ENCODE measurements at regions not wholly inside any gene's neighbourhood (a gene's known extent, or its start where the extent isn't known, plus 50 kb on each side); places are given as distances from the start of the nearest gene placed in this dataset.

DNA sequence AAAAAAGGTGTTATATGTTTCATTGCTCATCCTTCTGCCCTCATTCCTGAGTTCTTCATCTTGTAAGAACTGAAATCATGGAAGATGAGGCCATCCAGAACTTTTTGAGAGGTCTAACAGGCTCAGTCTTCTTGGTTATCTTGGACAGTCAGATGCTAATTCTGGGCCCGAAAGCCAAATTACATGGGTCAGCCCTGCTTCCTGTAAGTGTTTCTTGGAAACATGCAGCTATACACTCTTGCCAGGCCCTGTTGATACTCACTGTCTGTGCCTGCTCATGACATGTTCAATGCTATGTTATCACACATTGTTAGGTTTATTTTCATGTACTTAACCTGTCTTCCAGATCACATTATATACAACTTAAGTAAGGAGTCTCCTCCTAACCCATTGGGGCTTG is 542.5 kb downstream of the NUF2 start:
- Histone ChIP-seq H3K4me2 (ENCODE audit: low read length) (no peak overlapping the region), H3K9ac (ENCODE audit: low read length) (no peak overlapping the region), H3K79me2 (ENCODE audit: low read length) (no peaks in the 10 kb centered on the region), H3K36me3 (replicated peaks; ENCODE audit: low read depth, low read length) (no peaks in the 10 kb centered on the region), H4K20me1 (ENCODE audit: insufficient read depth, low read length) (no peaks in the 10 kb centered on the region), H3K4me3 (ENCODE audit: low read length) (no peak overlapping the region), H3K27me3 (ENCODE audit: low read depth, low read length) (no peaks in the 10 kb centered on the region), H3K4me1 (ENCODE audit: low read length) (no peaks in the 10 kb centered on the region), H3K27ac (ENCODE audit: low read length) (no peak overlapping the region), H2AFZ (ENCODE audit: low read depth, low read length) (no peak overlapping the region), H3K9me3 (ENCODE audit: insufficient read depth, low read length) (no peaks in the 10 kb centered on the region)
- no peak for TF ChIP-seq EZH2phosphoT487 (IDR thresholded peaks at IDR 0.05; ENCODE audit: low read depth)
- TF ChIP-seq, protein P1, sequence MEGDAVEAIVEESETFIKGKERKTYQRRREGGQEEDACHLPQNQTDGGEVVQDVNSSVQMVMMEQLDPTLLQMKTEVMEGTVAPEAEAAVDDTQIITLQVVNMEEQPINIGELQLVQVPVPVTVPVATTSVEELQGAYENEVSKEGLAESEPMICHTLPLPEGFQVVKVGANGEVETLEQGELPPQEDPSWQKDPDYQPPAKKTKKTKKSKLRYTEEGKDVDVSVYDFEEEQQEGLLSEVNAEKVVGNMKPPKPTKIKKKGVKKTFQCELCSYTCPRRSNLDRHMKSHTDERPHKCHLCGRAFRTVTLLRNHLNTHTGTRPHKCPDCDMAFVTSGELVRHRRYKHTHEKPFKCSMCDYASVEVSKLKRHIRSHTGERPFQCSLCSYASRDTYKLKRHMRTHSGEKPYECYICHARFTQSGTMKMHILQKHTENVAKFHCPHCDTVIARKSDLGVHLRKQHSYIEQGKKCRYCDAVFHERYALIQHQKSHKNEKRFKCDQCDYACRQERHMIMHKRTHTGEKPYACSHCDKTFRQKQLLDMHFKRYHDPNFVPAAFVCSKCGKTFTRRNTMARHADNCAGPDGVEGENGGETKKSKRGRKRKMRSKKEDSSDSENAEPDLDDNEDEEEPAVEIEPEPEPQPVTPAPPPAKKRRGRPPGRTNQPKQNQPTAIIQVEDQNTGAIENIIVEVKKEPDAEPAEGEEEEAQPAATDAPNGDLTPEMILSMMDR (IDR thresholded peaks at IDR 0.05; ENCODE audit: low read depth, low read length): no peak

DNA sequence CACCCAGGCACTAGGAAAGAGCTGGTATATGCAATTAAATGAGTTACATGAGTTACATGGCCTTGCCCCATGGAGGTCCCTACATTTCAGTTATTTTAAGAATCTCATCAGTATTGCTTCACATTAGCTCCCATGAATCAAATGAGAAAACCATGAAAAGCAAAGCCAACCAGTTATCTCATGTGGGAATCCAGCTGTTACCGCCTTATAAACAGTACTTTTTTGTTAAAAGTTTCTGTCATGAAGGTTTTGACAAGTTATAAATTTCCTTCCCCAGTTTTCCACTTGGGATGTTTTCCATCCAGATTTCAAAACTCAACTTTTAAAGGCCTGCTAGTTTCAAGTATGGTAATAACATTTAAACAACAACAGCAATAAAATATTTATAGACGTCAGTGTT is 544.8 kb downstream of the NUF2 start:
- H3K27ac ChIP-seq (ENCODE audit: low read length): no peak overlapping the region
- no peak overlapping the region for H2AFZ ChIP-seq (ENCODE audit: low read depth, low read length)
- H4K20me1 ChIP-seq (ENCODE audit: insufficient read depth, low read length): no peaks in the 10 kb centered on the region
- no peaks in the 10 kb centered on the region for H3K27me3 ChIP-seq (ENCODE audit: low read depth, low read length)
- no peaks in the 10 kb centered on the region for H3K79me2 ChIP-seq (ENCODE audit: low read length)
- no peaks in the 10 kb centered on the region for H3K36me3 ChIP-seq (replicated peaks; ENCODE audit: low read depth, low read length)
- TF ChIP-seq EZH2phosphoT487 (IDR thresholded peaks at IDR 0.05; ENCODE audit: low read depth): no peak
- TF ChIP-seq, protein P1 (IDR thresholded peaks at IDR 0.05; ENCODE audit: low read depth, low read length): no peak
- no peaks in the 10 kb centered on the region for H3K9me3 ChIP-seq (ENCODE audit: insufficient read depth, low read length)
- no peak overlapping the region for H3K4me2 ChIP-seq (ENCODE audit: low read length)
- H3K4me3 ChIP-seq (ENCODE audit: low read length): no peak overlapping the region
- H3K9ac ChIP-seq (ENCODE audit: low read length): no peak overlapping the region
- H3K4me1 ChIP-seq (ENCODE audit: low read length): no peaks in the 10 kb centered on the region

DNA sequence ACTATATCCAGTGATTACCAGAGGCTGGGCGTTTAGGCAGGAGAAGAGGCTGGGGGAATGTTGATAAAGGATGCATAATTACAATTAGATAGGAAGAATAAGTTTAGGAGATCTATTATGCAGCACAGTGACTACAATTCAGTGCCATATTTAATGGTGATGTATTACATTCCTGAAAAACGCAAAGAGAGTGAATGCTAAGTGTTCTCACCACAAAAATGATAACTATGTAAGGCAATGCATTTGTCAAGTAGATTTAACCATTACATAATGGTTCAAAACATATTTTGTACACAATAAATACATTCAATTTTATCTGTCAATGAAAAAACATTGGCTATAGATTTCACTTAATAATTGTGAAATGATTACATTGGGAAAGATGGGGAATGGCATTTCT is 548.9 kb downstream of the NUF2 start:
- Histone ChIP-seq H3K27ac (ENCODE audit: low read length) (no peak overlapping the region), H4K20me1 (ENCODE audit: insufficient read depth, low read length) (no peaks in the 10 kb centered on the region), H3K4me2 (ENCODE audit: low read length) (no peak overlapping the region), H3K36me3 (replicated peaks; ENCODE audit: low read depth, low read length) (no peaks in the 10 kb centered on the region), H3K9me3 (ENCODE audit: insufficient read depth, low read length) (no peaks in the 10 kb centered on the region), H3K27me3 (ENCODE audit: low read depth, low read length) (no peaks in the 10 kb centered on the region), H3K9ac (ENCODE audit: low read length) (no peak overlapping the region), H3K79me2 (ENCODE audit: low read length) (no peaks in the 10 kb centered on the region), H3K4me1 (ENCODE audit: low read length) (no peaks in the 10 kb centered on the region), H2AFZ (ENCODE audit: low read depth, low read length) (no peak overlapping the region), H3K4me3 (ENCODE audit: low read length) (no peak overlapping the region)
- no peak for TF ChIP-seq EZH2phosphoT487 (IDR thresholded peaks at IDR 0.05; ENCODE audit: low read depth)

DNA sequence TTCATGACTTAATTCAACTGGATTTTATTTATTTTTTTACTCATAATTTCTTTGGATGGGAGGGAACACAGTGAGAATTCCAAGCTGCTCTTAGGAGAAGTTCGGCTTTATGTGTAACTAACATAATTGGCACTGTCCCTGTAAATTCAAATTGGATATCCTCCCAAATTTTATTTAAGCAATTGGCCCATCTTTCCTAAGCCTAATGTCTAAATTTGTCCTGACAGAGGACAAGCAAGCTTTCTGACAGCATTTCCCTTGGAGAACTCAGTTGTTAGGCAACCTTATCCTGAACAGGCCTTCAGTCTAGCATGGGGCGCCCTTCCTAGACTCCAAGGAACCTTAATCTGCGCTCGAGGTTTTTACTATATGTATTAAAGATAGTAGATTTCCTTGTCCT is 550.3 kb downstream of the NUF2 start:
- Histone ChIP-seq H3K4me3 (ENCODE audit: low read length) (no peak overlapping the region), H2AFZ (ENCODE audit: low read depth, low read length) (no peak overlapping the region), H3K9ac (ENCODE audit: low read length) (no peak overlapping the region), H3K4me2 (ENCODE audit: low read length) (no peak overlapping the region), H3K79me2 (ENCODE audit: low read length) (no peaks in the 10 kb centered on the region), H4K20me1 (ENCODE audit: insufficient read depth, low read length) (no peaks in the 10 kb centered on the region), H3K4me1 (ENCODE audit: low read length) (no peaks in the 10 kb centered on the region), H3K27me3 (ENCODE audit: low read depth, low read length) (no peaks in the 10 kb centered on the region), H3K27ac (ENCODE audit: low read length) (no peak overlapping the region), H3K36me3 (replicated peaks; ENCODE audit: low read depth, low read length) (no peaks in the 10 kb centered on the region), H3K9me3 (ENCODE audit: insufficient read depth, low read length) (no peaks in the 10 kb centered on the region)
- TF ChIP-seq, protein P1 (IDR thresholded peaks at IDR 0.05; ENCODE audit: low read depth, low read length): no peak
- TF ChIP-seq EZH2phosphoT487 (IDR thresholded peaks at IDR 0.05; ENCODE audit: low read depth): no peak

DNA sequence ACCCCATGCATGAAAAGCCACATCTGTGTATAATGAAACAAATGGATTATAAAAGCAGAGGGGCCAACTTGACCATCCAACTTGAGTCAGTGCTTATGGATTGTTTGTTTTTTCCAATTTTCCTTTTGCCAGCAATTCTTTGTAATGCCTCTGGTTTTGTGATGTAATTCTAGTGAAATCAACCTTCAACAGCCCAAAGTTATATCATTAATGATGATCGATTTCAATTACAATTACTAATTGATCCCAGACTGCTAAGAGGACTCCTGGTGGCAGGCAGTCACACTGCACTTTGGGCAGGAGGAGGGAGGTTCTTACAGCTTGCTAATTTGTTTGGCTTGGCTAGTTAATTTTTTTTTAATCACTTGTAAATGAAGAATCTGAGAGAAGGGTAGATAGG is 552.3 kb downstream of the NUF2 start:
- TF ChIP-seq, protein P1 (IDR thresholded peaks at IDR 0.05; ENCODE audit: low read depth, low read length): peak; percentile 26; the same call in 1 of the 2 replicates
- TF ChIP-seq EZH2phosphoT487 (IDR thresholded peaks at IDR 0.05; ENCODE audit: low read depth): no peak

More for the DNA sequence above, 552.3 kb downstream of the NUF2 start:
- no peak overlapping the region for H2AFZ ChIP-seq (ENCODE audit: low read depth, low read length)
- no peaks in the 10 kb centered on the region for H4K20me1 ChIP-seq (ENCODE audit: insufficient read depth, low read length)
- H3K27ac ChIP-seq (ENCODE audit: low read length): no peak overlapping the region
- no peaks in the 10 kb centered on the region for H3K79me2 ChIP-seq (ENCODE audit: low read length)
- H3K9me3 ChIP-seq (ENCODE audit: insufficient read depth, low read length): no peaks in the 10 kb centered on the region
- no peaks in the 10 kb centered on the region for H3K27me3 ChIP-seq (ENCODE audit: low read depth, low read length)
- H3K4me2 ChIP-seq (ENCODE audit: low read length): no peak overlapping the region
- no peak overlapping the region for H3K4me3 ChIP-seq (ENCODE audit: low read length)
- no peaks in the 10 kb centered on the region for H3K36me3 ChIP-seq (replicated peaks; ENCODE audit: low read depth, low read length)
- H3K4me1 ChIP-seq (ENCODE audit: low read length): no peaks in the 10 kb centered on the region
- no peak overlapping the region for H3K9ac ChIP-seq (ENCODE audit: low read length)
